Liver (tissue), 2 donors: ENCODE measurements at regions not wholly inside any gene's neighbourhood (a gene's known extent, or its start where the extent isn't known, plus 50 kb on each side); places are given as distances from the start of the nearest gene placed in this dataset.

Source experiments
- EGR1 ChIP-seq, 2 donors: IDR thresholded peaks; 2 replicates each; pipeline ENCODE4 v1.6.1; 2016 to 2018; ENCODE audit warnings: antibody characterized with exemption in 2 of 2, low read depth in 2 of 2
- FOXA1 ChIP-seq: IDR thresholded peaks from 2 replicates; pipeline ENCODE4 v1.6.1; 2016; ENCODE audit warnings: antibody characterized with exemption
- FOXA2 ChIP-seq: IDR thresholded peaks from 2 replicates; pipeline ENCODE4 v1.6.1; 2016; ENCODE audit warnings: antibody characterized with exemption
- HNF4A ChIP-seq, 2 donors: conservative IDR thresholded peaks; 2 replicates each; pipeline ENCODE4 v1.6.1; 2016; ENCODE audit warnings: antibody characterized with exemption in 2 of 2, mild to moderate bottlenecking in 2 of 2
- HNF4G ChIP-seq: IDR thresholded peaks from 2 replicates; pipeline ENCODE4 v1.6.1; 2016; ENCODE audit warnings: antibody characterized with exemption
- JUND ChIP-seq, 2 donors: IDR thresholded peaks; 2 replicates each; pipeline ENCODE4 v1.6.1; 2016; ENCODE audit warnings: antibody characterized with exemption in 2 of 2
- NR2F2 ChIP-seq: IDR thresholded peaks from 2 replicates; pipeline ENCODE4 v1.6.1; 2016; ENCODE audit warnings: antibody characterized with exemption
- RXRA ChIP-seq, 2 donors: IDR thresholded peaks; 2 replicates each; pipeline ENCODE4 v1.6.1; 2017 to 2018; ENCODE audit warnings: antibody characterized with exemption in 2 of 2, mild to moderate bottlenecking in 1 of 2
- SP1 ChIP-seq: IDR thresholded peaks from 2 replicates; pipeline ENCODE4 v1.6.1; 2018; ENCODE audit warnings: antibody characterized with exemption, mild to moderate bottlenecking
- TAF1 ChIP-seq: conservative IDR thresholded peaks from 2 replicates; pipeline ENCODE4 v1.6.1; 2016; ENCODE audit warnings: antibody characterized with exemption, mild to moderate bottlenecking
- YY1 ChIP-seq: IDR thresholded peaks from 2 replicates; pipeline ENCODE4 v1.6.1; 2016; ENCODE audit warnings: antibody characterized with exemption, mild to moderate bottlenecking
- TF ChIP-seq, protein P1 (sequence below): IDR thresholded peaks from 2 replicates; pipeline ENCODE4 v1.6.1; 2016; ENCODE audit warnings: antibody characterized with exemption, mild to moderate bottlenecking
- donor health status: healthy.

GRCh38 chr10:27622596-27622995, 118.5 kb downstream of the RAB18 start (continued):
- TF ChIP-seq, protein P1, sequence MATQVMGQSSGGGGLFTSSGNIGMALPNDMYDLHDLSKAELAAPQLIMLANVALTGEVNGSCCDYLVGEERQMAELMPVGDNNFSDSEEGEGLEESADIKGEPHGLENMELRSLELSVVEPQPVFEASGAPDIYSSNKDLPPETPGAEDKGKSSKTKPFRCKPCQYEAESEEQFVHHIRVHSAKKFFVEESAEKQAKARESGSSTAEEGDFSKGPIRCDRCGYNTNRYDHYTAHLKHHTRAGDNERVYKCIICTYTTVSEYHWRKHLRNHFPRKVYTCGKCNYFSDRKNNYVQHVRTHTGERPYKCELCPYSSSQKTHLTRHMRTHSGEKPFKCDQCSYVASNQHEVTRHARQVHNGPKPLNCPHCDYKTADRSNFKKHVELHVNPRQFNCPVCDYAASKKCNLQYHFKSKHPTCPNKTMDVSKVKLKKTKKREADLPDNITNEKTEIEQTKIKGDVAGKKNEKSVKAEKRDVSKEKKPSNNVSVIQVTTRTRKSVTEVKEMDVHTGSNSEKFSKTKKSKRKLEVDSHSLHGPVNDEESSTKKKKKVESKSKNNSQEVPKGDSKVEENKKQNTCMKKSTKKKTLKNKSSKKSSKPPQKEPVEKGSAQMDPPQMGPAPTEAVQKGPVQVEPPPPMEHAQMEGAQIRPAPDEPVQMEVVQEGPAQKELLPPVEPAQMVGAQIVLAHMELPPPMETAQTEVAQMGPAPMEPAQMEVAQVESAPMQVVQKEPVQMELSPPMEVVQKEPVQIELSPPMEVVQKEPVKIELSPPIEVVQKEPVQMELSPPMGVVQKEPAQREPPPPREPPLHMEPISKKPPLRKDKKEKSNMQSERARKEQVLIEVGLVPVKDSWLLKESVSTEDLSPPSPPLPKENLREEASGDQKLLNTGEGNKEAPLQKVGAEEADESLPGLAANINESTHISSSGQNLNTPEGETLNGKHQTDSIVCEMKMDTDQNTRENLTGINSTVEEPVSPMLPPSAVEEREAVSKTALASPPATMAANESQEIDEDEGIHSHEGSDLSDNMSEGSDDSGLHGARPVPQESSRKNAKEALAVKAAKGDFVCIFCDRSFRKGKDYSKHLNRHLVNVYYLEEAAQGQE = no peak
- TF ChIP-seq FOXA2 (no peak), HNF4G (no peak), EGR1 (IDR thresholded peaks at IDR 0.05; ENCODE audit: low read depth in 2 of 2) (no peak), JUND (IDR thresholded peaks at IDR 0.05) (no peak), HNF4A (conservative IDR thresholded peaks at IDR 0.05) (no peak), FOXA1 (no peak), TAF1 (no peak), NR2F2 (no peak), RXRA (IDR thresholded peaks at IDR 0.05) (no peak), SP1 (no peak), YY1 (no peak)
